ENCODE measurements at regions not wholly inside any gene's neighbourhood (a gene's known extent, or its start where the extent isn't known, plus 50 kb on each side); places are given as distances from the start of the nearest gene placed in this dataset.

GRCh38 chr4:171186700-171187099 lies 626.5 kb upstream of the GALNTL6 start:
- TF ChIP-seq CTCF (IDR thresholded peaks at IDR 0.05 in 2 of 3, conservative IDR thresholded peaks at IDR 0.05 in 1 of 3; ENCODE audit: insufficient read depth in 2 of 3, low read depth in 1 of 3, low read length in 3 of 3) (no peak), RAD21 (CRISPR knock-in tag; conservative IDR thresholded peaks at IDR 0.05 in 1 of 2, IDR thresholded peaks at IDR 0.05 in 1 of 2) (no peak), ARID3A (IDR thresholded peaks at IDR 0.05; ENCODE audit: borderline replicate concordance, low read depth, low read length) (no peak), POLR2B (IDR thresholded peaks at IDR 0.05; ENCODE audit: low read depth, partially characterized antibody) (no peak), YY1 (IDR thresholded peaks at IDR 0.05; ENCODE audit: borderline replicate concordance in 1 of 3, control insufficient read depth in 1 of 3, extremely low read depth in 1 of 3, insufficient read depth in 3 of 3, insufficient read length in 1 of 3, insufficient replicate concordance in 2 of 3, low read depth in 1 of 3, low read length in 2 of 3) (no peak)

All from K562 (cell line).